T-helper 2 cell treated with Interferon-gamma antibody and Interleukin-4, amounts not matched to agents 100 ng/mL and 5 ng/mL, for 36 hours (primary cell): ENCODE measurements at regions not wholly inside any gene's neighbourhood (a gene's known extent, or its start where the extent isn't known, plus 50 kb on each side); places are given as distances from the start of the nearest gene placed in this dataset.

Experiments
- intact Hi-C: fragments of 100-400 bp; cut with micrococcal nuclease; formaldehyde crosslinking; loops from one replicate; pipeline ENCODE4 v1.15.1; 2023

- intact Hi-C loops: no loop called here
Measured at GRCh38 chr1:164951508-164951907, 392.5 kb downstream of the PBX1 start.

- intact Hi-C loops: no loop called here
Measured at GRCh38 chr1:164950541-164950986, 391.6 kb downstream of the PBX1 start.

- intact Hi-C loops: no loop called here
Measured at GRCh38 chr1:164949771-164950471, 390.9 kb downstream of the PBX1 start.

- intact Hi-C loops: no loop called here
Measured at GRCh38 chr1:164948101-164948500, 389.1 kb downstream of the PBX1 start.

- intact Hi-C loops: no loop called here
Measured at GRCh38 chr1:164937291-164937690, 378.3 kb downstream of the PBX1 start.

- intact Hi-C loops: no loop called here
Measured at GRCh38 chr1:164932580-164932979, 373.6 kb downstream of the PBX1 start.

GRCh38 chr1:164930833-164931232 lies 371.8 kb downstream of the PBX1 start:
- intact Hi-C loops: no loop called here

- intact Hi-C loops: no loop called here
Measured at GRCh38 chr1:164930241-164930640, 371.3 kb downstream of the PBX1 start.

GRCh38 chr1:164928232-164928812 lies 369.3 kb downstream of the PBX1 start:
- intact Hi-C loops: no loop called here

- intact Hi-C loops: no loop called here
Measured at GRCh38 chr1:164926107-164926506, 367.1 kb downstream of the PBX1 start.

GRCh38 chr1:164922585-164922984 lies 363.6 kb downstream of the PBX1 start:
- intact Hi-C loops: no loop called here

- intact Hi-C loops: no loop called here
Measured at GRCh38 chr1:164921493-164921892, 362.5 kb downstream of the PBX1 start.

- intact Hi-C loops: no loop called here
Measured at GRCh38 chr1:164918140-164918539, 359.2 kb downstream of the PBX1 start.

GRCh38 chr1:164914208-164914607 lies 355.2 kb downstream of the PBX1 start:
- intact Hi-C loops: no loop called here

GRCh38 chr1:164912290-164912689 lies 353.3 kb downstream of the PBX1 start:
- intact Hi-C loops: no loop called here

GRCh38 chr1:164910671-164911070 lies 351.7 kb downstream of the PBX1 start:
- intact Hi-C loops: no loop called here

GRCh38 chr1:164907666-164908065 lies 348.7 kb downstream of the PBX1 start:
- intact Hi-C loops: no loop called here

- intact Hi-C loops: no loop called here
Measured at GRCh38 chr1:164905869-164906268, 346.9 kb downstream of the PBX1 start.

- intact Hi-C loops: no loop called here
Measured at GRCh38 chr1:164902491-164902890, 343.5 kb downstream of the PBX1 start.
